NT2/D1 (cell line): ENCODE measurements at regions not wholly inside any gene's neighbourhood (a gene's known extent, or its start where the extent isn't known, plus 50 kb on each side); places are given as distances from the start of the nearest gene placed in this dataset.

Experiments
- DNase-seq: peaks from one replicate; pipeline ENCODE4 v3.0.0-alpha.2; 2011; ENCODE audit warnings: low read depth, low spot score
- H3K27me3 ChIP-seq: 2 replicates; pipeline ENCODE4 v1.6.0; 2011; ENCODE audit warnings: mild to moderate bottlenecking; ENCODE audit not compliant: insufficient read length, insufficient read depth
- H3K36me3 ChIP-seq: 2 replicates; pipeline ENCODE4 v1.6.1; 2011; ENCODE audit warnings: mild to moderate bottlenecking, low read length, mixed read lengths; ENCODE audit not compliant: insufficient read depth, insufficient read length
- H3K4me1 ChIP-seq: 2 replicates; pipeline ENCODE4 v1.5.1; 2011; ENCODE audit not compliant: insufficient read depth, insufficient read length
- H3K4me3 ChIP-seq: 2 replicates; pipeline ENCODE4 v1.5.1; 2011; ENCODE audit warnings: low read depth; ENCODE audit not compliant: insufficient read length
- H3K9ac ChIP-seq: 2 replicates; pipeline ENCODE4 v1.6.0; 2011; ENCODE audit warnings: low read depth; ENCODE audit not compliant: insufficient read length
- H3K9me3 ChIP-seq: 2 replicates; pipeline ENCODE4 v1.5.1; 2011; ENCODE audit warnings: mild to moderate bottlenecking, low read length; ENCODE audit not compliant: insufficient read depth
- SUZ12 ChIP-seq: IDR thresholded peaks from 2 replicates; pipeline ENCODE4 v1.6.1; 2011; ENCODE audit not compliant: insufficient read length, insufficient read depth; ENCODE audit errors: extremely low read depth
- YY1 ChIP-seq: IDR thresholded peaks from 2 replicates; pipeline ENCODE4 v1.6.1; 2011; ENCODE audit not compliant: insufficient read length, insufficient read depth
- ZNF274 ChIP-seq: IDR thresholded peaks from 2 replicates; pipeline ENCODE4 v1.6.1; 2011; ENCODE audit warnings: mild to moderate bottlenecking, low read depth, low read length

- Histone ChIP-seq H3K4me1 (no peaks in the 10 kb centered on the region), H3K4me3 (no peak overlapping the region), H3K9ac (no peak overlapping the region), H3K27me3 (no peaks in the 10 kb centered on the region), H3K9me3 (no peaks in the 10 kb centered on the region), H3K36me3 (no peaks in the 10 kb centered on the region)
- no peak for TF ChIP-seq YY1
- no peak for DNase-seq
Measured at GRCh38 chr17:55959756-55960155, 193.5 kb upstream of the ANKFN1 start.

DNA sequence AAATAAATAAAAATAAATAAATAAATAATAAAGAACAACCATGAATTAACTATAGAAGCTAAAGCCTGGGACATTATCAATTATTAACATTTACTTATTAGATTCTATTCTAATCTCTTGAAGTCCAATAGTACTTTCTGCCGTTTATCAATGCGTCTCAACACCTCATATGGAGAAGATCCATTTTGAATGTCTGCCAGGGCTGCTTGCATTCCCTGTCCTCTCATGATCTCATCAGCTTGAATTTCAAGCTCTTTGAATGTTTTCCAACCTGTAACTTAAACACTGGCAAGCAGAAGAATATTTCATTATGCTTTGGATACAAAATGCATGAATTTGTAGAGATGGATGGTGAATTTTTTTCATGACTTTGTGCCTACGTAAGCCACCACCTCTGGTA is 191.9 kb upstream of the ANKFN1 start:
- Histone ChIP-seq H3K9ac (no peak overlapping the region), H3K36me3 (no peaks in the 10 kb centered on the region), H3K4me3 (no peak overlapping the region), H3K9me3 (no peaks in the 10 kb centered on the region), H3K4me1 (no peaks in the 10 kb centered on the region), H3K27me3 (no peaks in the 10 kb centered on the region)
- no peak for DNase-seq
- no peak for TF ChIP-seq YY1
- TF ChIP-seq ZNF274: no peak
- TF ChIP-seq SUZ12: no peak

- H3K9ac ChIP-seq: no peak overlapping the region
- H3K27me3 ChIP-seq: no peaks in the 10 kb centered on the region
- DNase-seq: no peak
- H3K4me1 ChIP-seq: no peaks in the 10 kb centered on the region
- H3K4me3 ChIP-seq: no peak overlapping the region
- TF ChIP-seq YY1: no peak
- no peak for TF ChIP-seq ZNF274
- no peak for TF ChIP-seq SUZ12
- H3K36me3 ChIP-seq: no peaks in the 10 kb centered on the region
- no peaks in the 10 kb centered on the region for H3K9me3 ChIP-seq
Measured at GRCh38 chr17:55962951-55963401, 190.3 kb upstream of the ANKFN1 start.

- H3K36me3 ChIP-seq: no peaks in the 10 kb centered on the region
- no peaks in the 10 kb centered on the region for H3K27me3 ChIP-seq
- TF ChIP-seq SUZ12: no peak
- no peak for TF ChIP-seq YY1
- TF ChIP-seq ZNF274: no peak
- H3K4me1 ChIP-seq: no peaks in the 10 kb centered on the region
- DNase-seq: no peak
- no peak overlapping the region for H3K4me3 ChIP-seq
- H3K9me3 ChIP-seq: no peaks in the 10 kb centered on the region
- H3K9ac ChIP-seq: no peak overlapping the region
Measured at GRCh38 chr17:55964191-55964590, 189.1 kb upstream of the ANKFN1 start.

GRCh38 chr17:55965051-55965450 is 188.2 kb upstream of the ANKFN1 start:
- H3K36me3 ChIP-seq: no peaks in the 10 kb centered on the region
- no peaks in the 10 kb centered on the region for H3K9me3 ChIP-seq
- H3K4me1 ChIP-seq: no peaks in the 10 kb centered on the region
- no peak overlapping the region for H3K9ac ChIP-seq
- H3K27me3 ChIP-seq: no peaks in the 10 kb centered on the region
- no peak overlapping the region for H3K4me3 ChIP-seq
- TF ChIP-seq SUZ12: no peak
- TF ChIP-seq YY1: no peak
- no peak for TF ChIP-seq ZNF274
- no peak for DNase-seq

GRCh38 chr17:55969562-55970324 is 183.5 kb upstream of the ANKFN1 start:
- no peaks in the 10 kb centered on the region for H3K27me3 ChIP-seq
- no peaks in the 10 kb centered on the region for H3K4me1 ChIP-seq
- H3K9ac ChIP-seq: no peak overlapping the region
- no peak overlapping the region for H3K4me3 ChIP-seq
- TF ChIP-seq ZNF274 (no peak), SUZ12 (no peak), YY1 (no peak)
- DNase-seq: no peak
- H3K36me3 ChIP-seq: no peaks in the 10 kb centered on the region
- H3K9me3 ChIP-seq: no peaks in the 10 kb centered on the region

- no peaks in the 10 kb centered on the region for H3K27me3 ChIP-seq
- H3K9me3 ChIP-seq: no peaks in the 10 kb centered on the region
- DNase-seq: no peak
- H3K4me1 ChIP-seq: no peaks in the 10 kb centered on the region
- no peak for TF ChIP-seq SUZ12
- TF ChIP-seq YY1: no peak
- no peak for TF ChIP-seq ZNF274
- no peak overlapping the region for H3K9ac ChIP-seq
- no peaks in the 10 kb centered on the region for H3K36me3 ChIP-seq
- no peak overlapping the region for H3K4me3 ChIP-seq
Measured at GRCh38 chr17:55978578-55978977, 174.7 kb upstream of the ANKFN1 start.

GRCh38 chr17:55983096-55983495 is 170.2 kb upstream of the ANKFN1 start:
- Histone ChIP-seq H3K9ac (no peak overlapping the region), H3K4me3 (no peak overlapping the region), H3K4me1 (no peaks in the 10 kb centered on the region), H3K9me3 (no peaks in the 10 kb centered on the region), H3K27me3 (no peaks in the 10 kb centered on the region), H3K36me3 (no peaks in the 10 kb centered on the region)
- TF ChIP-seq ZNF274 (no peak), SUZ12 (no peak), YY1 (no peak)
- DNase-seq: no peak
